ENCODE measurements at regions not wholly inside any gene's neighbourhood (a gene's known extent, or its start where the extent isn't known, plus 50 kb on each side); places are given as distances from the start of the nearest gene placed in this dataset.

DNA sequence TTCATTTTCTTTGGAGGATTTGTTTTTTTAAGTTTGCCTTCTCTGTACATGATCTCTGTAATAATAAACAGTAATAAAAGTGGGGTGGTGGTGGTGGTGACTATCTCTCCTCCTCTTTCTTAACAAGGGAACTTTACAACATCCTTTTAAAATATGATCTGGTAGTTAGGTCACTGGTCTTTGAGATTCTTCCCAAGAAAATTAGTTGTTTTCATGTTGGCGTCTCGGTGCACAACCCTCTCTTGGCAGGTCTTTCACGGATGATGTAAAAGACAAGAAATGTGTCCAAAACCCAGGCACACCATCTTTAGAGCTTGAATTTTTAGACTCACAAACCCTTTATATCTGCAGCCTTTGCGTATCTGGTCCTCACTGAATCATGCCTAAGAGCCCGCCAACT is 488.5 kb upstream of the TBX3 start:
- TF ChIP-seq, protein P1, sequence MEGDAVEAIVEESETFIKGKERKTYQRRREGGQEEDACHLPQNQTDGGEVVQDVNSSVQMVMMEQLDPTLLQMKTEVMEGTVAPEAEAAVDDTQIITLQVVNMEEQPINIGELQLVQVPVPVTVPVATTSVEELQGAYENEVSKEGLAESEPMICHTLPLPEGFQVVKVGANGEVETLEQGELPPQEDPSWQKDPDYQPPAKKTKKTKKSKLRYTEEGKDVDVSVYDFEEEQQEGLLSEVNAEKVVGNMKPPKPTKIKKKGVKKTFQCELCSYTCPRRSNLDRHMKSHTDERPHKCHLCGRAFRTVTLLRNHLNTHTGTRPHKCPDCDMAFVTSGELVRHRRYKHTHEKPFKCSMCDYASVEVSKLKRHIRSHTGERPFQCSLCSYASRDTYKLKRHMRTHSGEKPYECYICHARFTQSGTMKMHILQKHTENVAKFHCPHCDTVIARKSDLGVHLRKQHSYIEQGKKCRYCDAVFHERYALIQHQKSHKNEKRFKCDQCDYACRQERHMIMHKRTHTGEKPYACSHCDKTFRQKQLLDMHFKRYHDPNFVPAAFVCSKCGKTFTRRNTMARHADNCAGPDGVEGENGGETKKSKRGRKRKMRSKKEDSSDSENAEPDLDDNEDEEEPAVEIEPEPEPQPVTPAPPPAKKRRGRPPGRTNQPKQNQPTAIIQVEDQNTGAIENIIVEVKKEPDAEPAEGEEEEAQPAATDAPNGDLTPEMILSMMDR (IDR thresholded peaks at IDR 0.05; ENCODE audit: extremely low read depth, missing control alignments): no peak

DNA sequence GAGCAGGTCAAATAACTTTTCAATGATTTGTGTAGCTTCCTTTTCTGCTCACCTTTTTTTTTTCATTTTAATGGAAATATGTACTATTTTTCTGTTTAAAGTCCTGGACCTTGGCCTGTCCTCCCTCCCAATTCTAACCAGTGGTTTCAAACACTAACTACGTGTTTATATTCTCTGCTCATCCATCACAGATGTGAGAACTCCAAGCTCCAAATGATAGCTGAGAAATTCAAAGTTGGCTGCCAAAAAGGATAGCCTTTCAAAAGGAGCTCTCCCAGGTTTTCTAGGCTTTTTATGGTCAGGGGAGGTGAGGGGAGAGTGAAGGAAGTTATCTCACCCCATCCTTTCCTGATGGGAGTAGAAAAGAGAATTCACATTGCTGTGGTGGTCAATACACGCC is 486.0 kb upstream of the TBX3 start:
- TF ChIP-seq, protein P1 (IDR thresholded peaks at IDR 0.05; ENCODE audit: extremely low read depth, missing control alignments): no peak
- no peak for DNase-seq (ENCODE audit: low spot score)

More for the DNA sequence above, 488.5 kb upstream of the TBX3 start:
- no peak for DNase-seq (ENCODE audit: low spot score)

DNA sequence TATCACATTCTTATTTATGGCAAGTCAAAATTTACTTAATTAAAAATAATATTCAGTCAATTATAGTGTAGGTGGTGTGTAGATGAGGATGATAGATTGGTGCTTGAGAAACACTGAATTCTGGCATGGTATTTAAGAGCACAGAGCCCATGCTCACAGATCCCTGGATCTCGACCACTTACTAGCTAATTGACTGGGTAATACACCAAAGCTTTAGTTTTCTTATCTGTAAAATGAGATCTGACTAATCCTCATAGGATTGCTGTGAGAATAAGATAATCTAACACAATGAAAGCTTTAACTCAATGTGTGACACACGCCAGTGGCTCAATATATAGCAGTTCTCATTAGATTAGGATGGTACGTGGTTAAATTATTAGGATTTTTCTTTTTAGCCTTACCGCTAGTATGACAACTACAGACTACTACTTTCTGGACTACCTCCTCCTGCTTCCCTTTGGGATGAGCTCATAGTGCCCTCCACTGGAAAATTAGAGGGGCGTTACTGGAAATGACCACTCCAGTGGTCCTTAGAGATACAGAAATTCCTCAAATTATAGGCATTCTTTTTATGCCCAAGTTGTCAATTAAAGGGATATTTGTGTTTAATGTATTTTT is 482.8 kb upstream of the TBX3 start:
- TF ChIP-seq, protein P1 (IDR thresholded peaks at IDR 0.05; ENCODE audit: extremely low read depth, missing control alignments): no peak
- DNase-seq (ENCODE audit: low spot score): no peak

DNA sequence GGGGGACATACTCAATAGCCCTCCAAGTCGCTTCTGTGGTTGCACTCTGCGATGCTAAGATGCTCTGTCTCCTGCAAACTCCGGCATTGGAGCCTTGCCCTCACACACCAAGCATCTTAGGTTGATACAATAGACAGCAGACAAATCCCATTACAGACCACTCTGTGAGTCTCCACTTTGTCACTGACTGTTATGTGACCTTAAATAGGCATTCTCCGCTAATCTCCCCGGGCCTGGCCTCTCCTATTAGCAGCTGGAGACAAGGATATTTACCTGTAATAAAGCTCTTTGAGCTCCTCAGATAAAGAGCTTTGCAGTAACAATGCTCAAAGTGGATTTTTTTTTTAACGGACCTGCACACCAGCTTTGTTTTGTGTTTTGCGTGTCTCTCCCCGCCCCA is 479.7 kb upstream of the TBX3 start:
- TF ChIP-seq, protein P1 (IDR thresholded peaks at IDR 0.05; ENCODE audit: extremely low read depth, missing control alignments): no peak
- no peak for DNase-seq (ENCODE audit: low spot score)

DNA sequence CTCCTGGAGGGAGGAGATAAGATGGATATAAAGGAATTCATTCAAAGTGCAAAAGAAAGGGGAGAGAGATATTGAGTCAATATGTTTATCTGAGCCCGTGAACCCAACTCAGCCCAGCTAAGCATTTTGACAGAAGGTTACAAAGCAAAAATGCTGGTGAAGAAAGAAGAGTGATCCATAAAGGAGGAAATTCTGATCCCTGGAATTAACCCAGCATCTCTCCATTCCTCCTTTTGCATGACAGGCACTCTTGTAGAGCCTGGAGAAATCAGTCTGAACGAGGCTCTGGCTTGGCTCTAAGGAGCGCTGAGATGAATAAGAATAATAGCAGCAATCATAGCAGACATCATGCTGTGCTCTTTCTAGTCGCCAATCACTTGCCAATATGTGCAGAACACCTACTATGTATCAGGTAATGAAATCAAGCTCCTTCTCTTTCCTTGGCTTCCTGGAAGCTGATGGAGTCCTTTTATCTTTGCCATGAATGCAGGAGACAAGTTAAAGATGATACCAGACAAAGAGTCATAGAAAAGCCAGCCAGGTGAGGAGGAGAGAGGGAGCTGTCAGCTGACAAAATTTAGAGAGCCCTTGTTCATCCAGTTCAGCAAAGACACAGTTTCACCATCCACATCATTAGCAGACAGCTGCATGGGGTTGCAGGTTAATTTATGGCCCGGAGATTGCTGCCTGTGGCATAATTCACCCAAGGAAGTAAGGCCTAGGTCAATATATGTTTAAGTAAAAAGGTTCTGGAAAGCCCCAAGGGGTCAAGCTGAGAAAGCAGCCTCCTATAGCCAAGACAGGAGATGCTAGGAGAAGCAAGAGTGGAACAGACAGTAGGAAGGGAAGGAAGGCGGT is 476.5 kb upstream of the TBX3 start:
- TF ChIP-seq, protein P1 (IDR thresholded peaks at IDR 0.05; ENCODE audit: extremely low read depth, missing control alignments): no peak
- no peak for DNase-seq (ENCODE audit: low spot score)

DNA sequence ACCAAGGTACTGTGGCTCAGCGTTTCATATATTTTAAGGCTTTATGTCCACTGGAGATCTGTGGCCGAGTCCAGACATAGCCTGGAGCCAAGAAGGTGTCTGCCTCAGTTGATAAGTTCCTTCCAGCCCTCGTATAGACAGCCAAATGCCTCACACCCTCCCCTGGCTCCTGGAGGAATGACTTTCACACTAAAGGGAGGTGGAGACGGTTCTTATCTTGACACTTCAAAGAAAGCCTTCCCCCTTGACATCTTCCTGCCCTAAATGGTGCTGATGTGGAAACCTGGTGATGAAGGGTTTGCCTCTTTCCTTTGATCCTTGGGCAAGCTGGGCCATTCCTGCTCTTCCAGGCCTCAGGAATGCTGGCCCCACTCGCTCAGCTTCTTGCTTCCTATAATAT is 474.8 kb upstream of the TBX3 start:
- DNase-seq (ENCODE audit: low spot score): no peak
- TF ChIP-seq, protein P1 (IDR thresholded peaks at IDR 0.05; ENCODE audit: extremely low read depth, missing control alignments): no peak

Measured in GM20000 (cell line).